ENCODE measurements at regions not wholly inside any gene's neighbourhood (a gene's known extent, or its start where the extent isn't known, plus 50 kb on each side); places are given as distances from the start of the nearest gene placed in this dataset.
A peak's percentile ranks its signal among the peaks of the same experiment; 100 is the strongest.
"Not testable (repeated sequence)": the region's sequence is repeated elsewhere in the genome, so short reads cannot be mapped to it uniquely, and the experiment has no call there.

DNA sequence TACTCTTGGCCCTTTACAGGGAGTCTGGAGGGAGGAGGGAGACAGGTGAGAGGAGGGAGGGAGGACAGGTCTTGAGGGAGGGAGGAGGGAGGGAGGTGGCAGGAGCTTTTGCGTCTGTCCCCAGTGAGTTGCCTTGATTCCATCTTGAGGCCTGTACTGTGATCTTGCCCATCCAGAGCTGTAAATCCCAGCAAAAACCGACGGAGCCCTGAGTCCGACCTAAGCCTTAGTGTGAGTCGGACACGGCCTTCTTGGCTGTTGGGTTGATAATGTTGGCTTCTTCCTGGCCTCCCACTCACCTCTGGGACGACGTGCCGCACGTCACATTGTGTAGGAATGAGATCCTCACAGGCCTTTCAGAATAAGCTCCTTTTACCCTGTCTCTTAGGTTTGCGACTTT, 72.5 kb downstream of the RGS12 start:
- DNase-seq (ENCODE audit: low read depth), result no peak

DNA sequence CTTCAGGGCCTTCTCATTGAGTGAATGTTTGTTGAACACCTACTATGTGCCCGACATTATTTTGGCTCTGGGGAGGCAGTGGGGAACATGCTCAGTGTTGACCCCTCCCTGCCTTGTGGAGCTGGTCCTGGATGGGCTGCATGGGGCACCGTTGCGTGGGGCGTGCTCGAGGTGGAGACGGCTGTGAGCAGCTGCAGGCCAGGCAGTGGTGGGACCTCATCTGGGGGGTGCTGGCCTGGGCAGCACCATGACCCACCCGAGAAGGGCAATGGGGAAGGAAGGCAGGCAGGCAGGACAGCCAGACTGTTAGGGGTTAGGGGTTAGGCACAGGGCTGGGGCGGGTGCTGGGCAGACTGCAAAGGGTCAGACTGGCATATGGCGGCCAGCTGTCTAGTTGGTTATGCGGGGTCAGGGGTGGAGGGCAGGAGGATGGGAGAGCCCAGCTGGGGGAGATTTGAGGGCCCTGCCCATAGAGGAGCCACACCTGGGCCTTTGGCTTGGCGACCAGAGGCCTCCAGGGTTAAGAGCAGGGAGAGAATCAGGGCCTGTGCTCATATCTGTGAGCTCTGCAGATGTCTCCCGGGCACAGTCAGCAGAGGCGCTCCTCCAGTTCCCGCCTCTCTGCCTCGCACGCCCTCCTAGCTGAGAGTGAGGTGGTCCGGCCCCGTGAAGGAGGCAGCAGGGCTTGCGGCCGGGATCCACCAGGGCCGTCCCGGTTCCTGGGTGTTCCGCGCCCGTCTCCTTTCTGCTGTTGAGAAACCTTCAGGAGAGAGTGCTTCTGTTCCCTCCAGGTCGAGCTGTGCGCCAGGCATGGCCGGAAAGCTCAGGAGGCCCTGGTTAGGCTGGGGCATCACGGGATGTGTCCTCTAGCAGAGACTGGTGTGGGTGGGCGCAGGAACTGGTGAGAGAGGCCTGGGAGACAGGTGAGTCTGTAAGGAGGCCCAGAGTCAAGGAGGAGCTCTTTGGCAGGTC, 73.3 kb downstream of the RGS12 start:
- DNase-seq (ENCODE audit: low read depth), result no peak

DNA sequence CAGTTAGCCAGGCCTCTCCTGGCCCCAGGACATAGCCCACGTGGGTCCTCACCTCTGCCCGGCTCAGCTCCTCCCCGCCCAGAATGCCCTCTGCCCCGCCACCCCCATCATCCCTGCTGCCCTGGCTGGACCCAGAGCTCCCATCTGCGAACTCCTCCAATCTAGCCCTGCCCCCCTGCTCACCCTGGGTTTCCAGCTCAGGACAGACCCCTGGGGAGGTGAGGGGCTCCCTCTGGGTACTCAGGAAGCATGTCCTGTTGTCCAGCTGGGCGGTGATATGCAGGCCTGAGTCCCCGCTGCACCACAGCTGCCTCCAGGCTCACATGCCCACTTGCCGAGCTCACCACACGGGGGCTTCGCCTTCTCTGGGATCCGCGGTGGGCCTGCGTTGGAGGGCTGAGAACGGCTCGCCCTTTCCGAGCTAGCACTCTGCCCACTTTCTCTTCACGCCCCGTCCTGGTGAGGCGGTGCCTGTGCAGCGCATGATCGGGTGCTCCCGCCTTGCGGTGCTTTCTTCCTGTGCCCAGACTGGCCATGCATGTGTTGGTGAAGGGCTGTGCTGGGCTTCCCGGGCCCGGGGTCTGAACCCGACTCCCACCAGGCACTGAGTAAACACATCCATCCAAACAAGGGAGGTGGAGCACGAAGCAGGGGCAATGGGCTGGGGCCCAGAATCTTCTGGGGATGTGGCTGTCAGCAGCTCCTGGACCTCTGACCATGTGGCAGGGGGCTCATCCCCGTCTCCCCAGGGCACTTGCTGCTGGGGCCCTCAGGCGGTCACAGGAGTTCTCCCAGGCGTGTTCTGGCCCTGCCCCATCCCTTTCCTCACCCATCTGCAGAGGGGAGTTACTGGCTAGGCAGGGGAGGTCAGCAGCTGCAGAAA, 74.3 kb downstream of the RGS12 start:
- DNase-seq (ENCODE audit: low read depth), result no peak

DNA sequence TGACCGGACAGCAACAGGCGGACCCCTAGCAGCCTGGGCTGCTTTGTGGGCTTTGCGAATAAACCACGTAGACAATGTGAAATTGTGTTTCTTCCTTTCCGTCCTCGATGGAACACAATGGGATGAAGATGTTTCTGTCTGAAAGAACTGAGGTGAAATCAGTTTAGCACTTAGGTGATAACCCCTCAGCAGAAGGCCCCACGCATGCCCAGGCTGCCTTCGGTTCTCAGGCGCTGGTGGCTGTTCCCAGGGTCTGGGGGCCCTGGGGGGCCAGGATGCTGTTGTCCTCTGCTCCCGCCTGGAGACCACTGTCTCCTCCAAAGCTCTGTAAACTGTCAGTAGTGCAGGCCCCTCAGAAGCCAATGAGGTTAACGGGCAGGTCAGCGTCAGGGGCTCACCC, 73.9 kb upstream of the HGFAC start:
- no peak for DNase-seq (ENCODE audit: low read depth)

DNA sequence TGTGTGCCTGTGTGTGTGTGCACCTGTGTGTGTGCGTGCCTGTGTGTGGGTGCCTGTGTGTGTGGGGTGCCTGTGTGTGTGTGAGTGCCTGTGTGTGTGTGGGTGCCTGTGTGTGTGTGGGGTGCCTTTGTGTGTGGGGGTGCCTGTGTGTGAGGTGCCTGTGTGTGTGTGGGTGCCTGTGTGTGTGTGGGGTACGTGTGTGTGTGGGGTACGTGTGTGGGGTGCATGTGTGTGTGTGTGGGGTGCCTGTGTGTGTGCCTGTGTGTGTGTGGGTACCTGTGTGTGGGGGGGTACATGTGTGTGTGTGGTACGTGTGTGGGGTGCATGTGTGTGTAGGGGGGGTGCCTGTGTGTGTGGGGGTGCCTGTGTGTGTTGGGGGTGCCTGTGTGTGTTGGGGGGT, 73.4 kb upstream of the HGFAC start:
- DNase-seq (ENCODE audit: low read depth), result no peak

DNA sequence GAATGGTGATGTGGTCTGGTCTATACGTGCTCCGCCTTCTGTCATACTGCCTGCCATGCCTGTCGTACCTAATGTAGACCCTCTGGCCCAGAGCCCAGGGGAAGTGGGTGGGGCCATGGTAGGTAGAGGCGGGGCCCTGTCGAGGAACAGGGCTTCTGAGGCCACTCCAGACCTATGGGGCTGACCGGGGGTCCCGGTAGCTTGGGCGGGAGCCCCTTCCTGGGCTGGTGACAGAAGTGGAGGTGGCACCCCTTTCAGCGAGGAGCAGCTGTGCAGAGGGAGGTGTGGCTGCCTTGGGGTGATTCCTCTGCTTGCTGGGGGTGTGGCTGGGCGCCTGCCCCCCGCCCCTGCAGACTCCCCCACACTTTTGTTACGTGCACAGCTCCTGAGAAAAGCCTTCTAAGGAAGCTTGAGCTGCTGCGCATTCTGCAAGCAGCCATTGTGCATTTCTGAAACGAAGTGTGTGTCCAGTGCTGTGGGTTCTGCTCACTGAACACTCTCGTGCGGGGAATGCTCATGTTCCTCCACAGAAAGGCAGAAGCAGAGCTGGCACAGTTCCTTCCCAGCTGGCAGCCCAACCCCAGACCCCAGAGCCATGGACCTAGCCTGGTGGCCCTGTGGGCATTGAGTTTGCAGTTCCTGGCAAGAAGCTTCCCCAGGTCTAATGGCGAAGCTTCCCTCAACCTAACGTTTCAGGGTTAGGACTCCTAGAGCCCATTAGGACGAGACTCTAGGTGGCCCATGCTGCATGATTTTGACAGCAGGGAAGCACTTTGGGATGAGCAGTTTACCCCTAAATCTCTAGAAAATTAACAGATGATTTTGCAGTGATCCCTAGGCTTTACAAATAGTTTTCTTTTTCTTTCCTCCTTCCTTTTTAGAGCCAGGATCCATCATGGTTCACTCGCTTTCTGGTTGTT, 72.7 kb upstream of the HGFAC start:
- no peak for DNase-seq (ENCODE audit: low read depth)

DNA sequence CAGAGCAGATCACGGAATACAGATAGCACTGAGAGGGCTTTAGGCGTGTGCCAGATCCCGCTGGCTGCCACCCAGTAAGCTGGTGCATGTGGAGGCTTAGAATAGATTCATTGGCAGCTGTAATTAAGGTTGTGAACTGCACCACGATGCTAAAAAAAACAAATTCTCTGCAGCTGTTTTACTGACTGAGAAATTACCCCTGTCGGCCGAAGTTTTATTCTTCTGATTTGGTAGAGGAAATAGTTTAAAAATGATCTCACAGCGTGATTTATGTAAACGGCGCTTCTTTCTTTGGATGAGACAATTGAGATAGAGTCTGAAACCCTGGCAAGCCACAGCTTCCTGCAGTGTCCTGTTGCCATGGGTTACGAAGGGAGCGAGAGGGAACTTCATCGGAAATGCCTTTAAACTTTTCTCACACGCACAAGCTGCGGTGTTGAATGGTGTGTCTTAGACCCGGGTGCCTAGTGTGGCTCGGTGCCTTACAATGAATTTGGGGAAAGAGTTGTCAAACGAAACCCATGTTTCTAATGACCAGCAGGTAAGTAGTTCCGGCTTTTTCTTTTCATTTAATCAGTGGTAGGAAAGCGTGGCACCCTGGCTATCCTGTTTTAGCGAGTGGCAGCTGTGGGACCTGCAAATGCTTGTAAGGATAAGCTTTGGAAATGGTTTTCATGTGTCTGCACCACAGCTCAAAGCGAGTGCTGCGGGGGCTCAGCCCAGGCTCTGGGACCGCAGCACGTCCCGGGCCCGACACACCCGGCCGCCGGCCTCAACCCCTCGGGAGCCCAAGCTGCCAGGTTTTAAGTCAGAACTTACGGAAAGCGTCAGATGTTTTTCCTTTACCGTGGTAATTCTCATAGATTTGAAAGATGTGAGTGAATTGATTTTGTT, 71.7 kb upstream of the HGFAC start:
- DNase-seq (ENCODE audit: low read depth), result peak; percentile 68

DNA sequence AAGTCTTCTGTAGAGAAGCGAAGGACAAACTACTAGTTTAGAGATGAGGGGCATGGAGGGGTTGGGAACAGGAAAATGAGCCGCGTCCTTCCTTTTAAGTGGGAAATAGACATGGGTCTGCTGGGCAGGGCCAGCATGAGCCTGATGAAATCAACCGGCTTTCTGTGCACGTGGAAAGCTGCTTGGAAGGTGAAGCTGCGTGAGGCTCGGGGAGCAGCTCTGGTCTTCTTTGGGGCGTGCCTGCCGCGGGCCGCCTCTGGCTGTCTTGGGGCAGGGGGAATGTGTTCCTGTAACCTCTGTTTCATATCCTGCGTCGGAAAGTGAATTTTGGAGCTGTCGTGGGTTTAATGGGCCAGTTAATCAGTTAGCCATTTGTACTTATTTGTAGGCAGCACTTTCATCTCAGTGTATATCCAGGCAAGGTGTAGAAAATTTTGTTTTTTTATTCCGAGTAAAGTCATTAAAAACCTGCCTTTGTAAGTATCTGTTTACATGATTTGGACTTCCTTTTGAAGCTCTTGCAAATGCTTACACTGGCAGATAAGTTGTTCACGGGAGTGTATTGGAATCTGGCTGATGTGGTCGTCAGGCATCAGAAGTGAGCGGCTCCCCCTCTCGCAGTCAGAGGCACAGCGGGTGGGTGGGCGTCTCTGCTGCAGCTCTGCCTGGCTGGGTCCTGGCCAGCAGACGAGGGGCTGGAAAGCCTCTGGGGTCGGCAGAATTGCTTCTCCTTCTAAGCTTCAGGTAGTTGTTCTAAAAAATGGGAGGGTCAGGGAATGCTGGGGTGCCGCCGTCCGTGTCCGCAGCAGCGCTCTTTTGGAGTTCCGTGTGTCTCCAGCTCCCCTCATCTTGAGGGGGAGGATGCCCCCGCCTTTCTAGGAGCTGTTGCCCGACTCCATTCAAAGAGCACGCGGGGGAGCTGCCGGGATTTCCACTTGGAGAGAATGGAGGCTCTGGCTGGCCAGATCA, 70.5 kb upstream of the HGFAC start:
- no peak for DNase-seq (ENCODE audit: low read depth)

DNA sequence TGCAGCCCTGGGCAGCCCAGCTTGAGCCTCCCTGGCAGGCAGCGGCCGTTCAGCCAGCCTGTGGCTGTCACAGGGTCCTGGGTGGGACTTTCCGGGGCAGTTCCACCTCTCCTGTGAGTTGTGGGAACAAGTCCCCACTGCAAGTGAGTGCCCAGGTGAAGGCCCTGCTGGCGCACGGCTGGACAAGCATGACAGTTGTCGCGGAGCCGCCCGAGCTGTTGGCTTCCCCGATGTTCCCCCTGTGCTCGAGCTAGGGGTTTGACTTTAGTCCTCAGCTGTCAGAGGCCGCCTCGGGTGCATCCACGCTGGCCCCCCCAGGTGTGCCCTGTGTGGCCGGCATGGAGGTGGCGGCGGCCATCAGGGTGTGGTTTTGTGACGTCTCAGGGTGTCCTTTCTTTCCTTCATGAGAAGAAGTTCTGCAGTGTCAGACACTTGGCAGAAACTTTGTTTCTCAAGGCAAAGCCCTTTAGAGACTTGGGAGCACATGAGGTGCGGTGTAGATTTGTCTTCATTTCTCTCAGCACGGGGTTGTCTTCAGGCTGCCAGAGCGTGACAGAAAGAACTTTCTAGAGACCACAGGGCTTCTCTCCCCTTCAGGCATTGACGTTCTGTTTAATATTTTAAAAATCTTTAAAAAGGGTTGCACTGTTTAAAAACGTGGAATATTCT, 69.4 kb upstream of the HGFAC start:
- DNase-seq (ENCODE audit: low read depth), result no peak

DNA sequence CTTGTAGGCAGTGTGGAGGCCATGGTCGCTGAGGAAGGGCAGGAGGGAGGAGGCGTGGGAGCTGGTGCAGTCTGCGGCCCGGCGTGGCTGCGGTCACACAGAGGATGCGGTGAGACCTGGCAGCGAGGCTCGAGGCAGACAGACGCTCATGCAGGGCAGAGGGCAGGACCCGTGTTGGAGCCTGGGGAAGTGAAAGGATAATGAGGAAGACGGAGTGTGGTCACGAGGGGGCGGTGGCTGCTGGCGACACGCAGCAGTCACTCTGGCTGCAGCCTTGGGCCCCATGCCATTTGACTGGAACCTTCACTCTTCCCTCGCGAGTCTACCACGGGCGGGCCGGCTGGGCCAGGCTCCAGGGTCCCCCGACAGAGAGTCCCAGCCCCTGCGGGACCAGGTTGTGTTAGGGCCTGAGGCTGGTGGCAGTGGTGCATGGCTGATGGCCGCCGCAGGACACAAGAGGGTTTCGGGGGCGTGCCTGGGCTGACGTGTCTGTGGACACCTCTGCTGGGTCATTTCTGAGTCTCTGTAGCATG, 68.8 kb upstream of the HGFAC start:
- no peak for DNase-seq (ENCODE audit: low read depth)

DNA sequence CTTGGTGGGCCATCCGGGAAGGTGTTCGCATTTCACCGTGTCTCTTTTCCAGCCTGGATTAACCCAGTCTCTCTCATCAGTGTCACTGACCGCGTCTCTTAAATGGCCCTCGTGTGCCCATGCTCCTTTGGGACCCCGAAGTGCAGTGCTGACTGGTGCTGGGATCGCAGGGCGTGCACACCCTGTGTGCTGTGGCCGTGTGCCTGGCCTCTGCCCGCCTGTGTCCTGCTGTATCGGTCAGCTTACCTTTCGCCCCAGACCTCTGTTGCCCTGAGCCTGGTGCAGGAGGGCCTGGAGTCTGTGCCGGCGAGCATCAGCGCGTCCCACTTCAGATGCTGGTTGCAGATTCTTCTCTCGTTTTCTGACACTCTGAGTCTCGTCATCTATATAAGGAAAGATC, 68.3 kb upstream of the HGFAC start:
- DNase-seq (ENCODE audit: low read depth), result no peak

DNA sequence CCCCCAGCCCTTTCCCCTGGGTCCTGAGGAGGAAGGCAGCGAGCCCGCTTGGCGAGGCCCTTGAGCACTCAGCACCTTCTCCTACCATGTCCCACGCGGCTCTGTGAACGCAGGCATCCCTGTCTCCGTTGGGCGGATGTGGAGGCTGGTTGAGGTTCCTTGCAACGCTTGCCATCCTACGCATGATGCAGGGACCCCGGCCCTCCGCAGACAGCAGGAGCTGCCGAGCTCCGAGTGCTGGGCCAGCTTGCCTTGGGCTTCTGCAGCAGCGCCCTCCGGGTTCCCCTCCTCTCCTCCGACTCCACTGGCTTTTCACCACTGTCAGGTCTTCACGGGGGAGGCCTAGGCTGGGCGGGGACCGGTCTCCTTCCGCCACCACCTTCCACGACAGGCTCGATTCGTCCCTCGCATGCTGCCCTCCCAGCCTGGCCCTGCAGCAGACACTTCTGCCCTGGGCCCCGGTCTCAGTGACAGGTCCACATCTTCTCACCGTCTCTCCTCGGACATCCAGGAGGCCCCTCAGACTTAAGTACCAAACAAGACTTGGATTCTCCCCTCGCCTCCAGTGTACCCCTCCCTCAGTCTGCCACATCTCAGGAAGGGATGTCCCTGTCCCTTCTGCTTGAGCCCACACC, 67.6 kb upstream of the HGFAC start:
- no peak for DNase-seq (ENCODE audit: low read depth)

DNA sequence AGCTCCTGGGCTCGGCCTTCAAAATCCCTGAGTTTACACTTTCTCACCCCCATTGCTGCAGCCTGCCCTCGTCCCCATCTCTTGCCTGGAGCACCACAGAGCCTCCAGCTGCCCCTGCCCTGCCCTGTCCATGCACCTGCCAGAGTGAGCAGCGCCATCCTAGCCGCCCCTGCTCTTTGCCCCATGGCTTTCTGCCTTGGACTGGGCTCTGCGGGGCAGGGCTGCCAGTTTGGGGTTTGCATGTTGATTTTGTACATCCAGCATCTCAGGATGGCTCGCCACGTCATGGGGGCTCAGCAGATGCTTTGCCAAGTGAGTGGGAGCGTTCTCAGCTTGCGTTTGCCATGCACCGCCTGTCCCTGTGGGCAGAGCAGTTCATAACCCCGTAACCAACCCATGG, 67.1 kb upstream of the HGFAC start:
- no peak for DNase-seq (ENCODE audit: low read depth)

DNA sequence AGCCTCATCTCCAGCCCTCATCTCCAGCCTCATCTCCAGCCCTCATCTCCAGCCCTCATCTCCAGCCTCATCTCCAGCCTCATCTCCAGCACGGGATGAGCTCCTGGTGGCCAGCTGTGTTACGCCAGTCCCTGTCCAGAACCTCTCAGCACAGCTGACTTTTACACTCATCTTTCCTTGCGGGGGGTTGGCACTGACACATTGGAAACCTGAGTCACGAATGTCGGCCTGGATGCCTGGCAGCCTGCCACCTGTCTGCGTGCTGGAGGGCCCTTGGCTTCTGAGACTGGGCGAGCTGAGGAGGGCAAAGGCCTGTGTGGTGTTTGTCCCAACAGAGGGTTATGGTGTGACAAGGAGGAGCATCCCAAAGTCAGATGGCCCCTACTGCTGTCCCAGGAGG, 66.1 kb upstream of the HGFAC start:
- peak; percentile 32 for DNase-seq (ENCODE audit: low read depth)

DNA sequence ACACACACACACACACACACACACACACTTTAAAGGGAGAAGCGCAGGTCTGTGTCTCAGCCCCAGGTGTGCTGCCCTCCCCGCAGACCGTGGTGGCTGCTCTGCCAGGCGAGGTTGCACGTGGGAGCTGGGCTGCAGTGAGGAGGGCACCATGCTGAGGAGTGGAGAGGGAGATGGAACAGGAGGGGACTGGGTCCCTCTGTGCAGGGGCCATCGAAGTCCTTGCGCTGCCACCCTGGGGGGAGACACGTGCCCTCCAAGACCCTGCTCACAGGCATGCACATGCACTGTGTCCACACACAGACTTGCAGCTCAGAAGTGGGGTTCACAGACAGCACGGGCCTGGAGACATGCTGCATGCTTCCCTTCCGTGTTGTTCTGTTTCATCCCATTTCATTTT, 65.5 kb upstream of the HGFAC start:
- no peak for DNase-seq (ENCODE audit: low read depth)

DNA sequence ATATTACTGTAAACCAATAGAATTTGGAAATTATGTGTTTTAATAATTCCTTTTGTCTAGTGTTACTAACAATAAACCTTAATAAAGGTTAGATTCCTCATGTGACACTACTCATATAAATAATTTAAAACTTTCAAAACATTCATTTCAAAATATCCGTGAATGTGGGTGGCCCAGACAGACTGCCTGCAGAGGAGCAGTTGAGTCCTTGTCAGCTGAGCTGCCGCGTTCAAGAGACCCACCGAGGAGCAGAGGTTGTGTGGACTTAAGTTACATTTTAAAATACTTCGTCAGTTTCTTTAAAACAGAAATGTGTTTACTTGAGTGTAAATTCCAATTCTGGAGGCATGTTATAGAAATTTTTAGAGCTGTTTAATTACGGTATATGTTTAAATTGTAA, 64.2 kb upstream of the HGFAC start:
- no peak for DNase-seq (ENCODE audit: low read depth)

DNA sequence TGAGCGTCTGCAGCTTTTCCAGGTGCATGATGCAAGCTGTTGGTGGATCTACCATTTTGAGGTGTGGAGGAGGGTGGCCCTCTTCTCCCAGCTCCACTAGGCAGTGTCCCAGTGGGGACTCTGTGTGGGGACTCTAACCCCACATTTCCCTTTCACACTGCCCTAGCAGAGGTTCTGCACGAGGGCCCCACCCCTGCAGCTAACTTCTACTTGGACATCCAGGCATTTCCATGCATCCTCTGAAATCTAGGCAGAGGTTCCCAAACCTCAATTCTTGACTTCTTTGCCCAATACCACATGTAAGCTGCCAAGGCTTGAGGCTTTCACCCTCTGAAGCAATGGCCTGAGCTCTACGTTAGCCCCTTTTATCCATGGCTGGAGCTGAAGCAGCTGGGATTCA, 61.4 kb upstream of the HGFAC start:
- not testable (repeated sequence) for DNase-seq (ENCODE audit: low read depth)

DNA sequence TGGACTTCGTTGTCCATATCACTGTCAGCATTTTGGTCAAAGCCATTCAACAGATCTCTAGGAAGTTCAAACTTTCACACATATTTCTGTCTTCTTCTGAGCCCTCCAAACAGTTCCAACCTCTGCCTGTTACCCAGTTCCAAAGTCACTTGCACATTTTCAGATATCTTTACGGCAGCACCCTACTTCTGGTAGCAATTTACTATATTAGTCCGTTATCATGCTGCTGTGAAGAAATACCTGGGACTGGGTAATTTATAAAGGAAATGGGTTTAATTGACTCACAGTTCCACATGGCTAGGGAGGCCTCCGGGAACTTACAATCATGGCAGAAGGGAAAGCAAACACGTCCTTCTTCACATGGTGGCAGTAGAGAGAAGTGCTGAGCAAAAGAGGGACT, 60.6 kb upstream of the HGFAC start:
- DNase-seq (ENCODE audit: low read depth), result not testable (repeated sequence)

Measured in stromal cell of bone marrow (primary cell).